SU-DHL-6 (cell line): ENCODE measurements at regions not wholly inside any gene's neighbourhood (a gene's known extent, or its start where the extent isn't known, plus 50 kb on each side); places are given as distances from the start of the nearest gene placed in this dataset.

Experiments used
- H2AFZ ChIP-seq: fragments of 200-600 bp; sonication (generic); 2 replicates; pipeline ENCODE4 v1.6.1; 2014; ENCODE audit warnings: low read depth, mild to moderate bottlenecking, moderate library complexity, mixed read lengths, antibody characterized with exemption, low read length; ENCODE audit not compliant: severe bottlenecking
- H3F3A ChIP-seq: fragments of 200-600 bp; shearing (Covaris generic); 2 replicates; pipeline ENCODE4 v1.6.0; 2016; ENCODE audit warnings: antibody characterized with exemption, mild to moderate bottlenecking; ENCODE audit not compliant: insufficient read depth
- H3K27ac ChIP-seq: fragments of 200-600 bp; sonication (generic); 2 replicates; pipeline ENCODE4 v1.5.1; 2016; ENCODE audit warnings: low read depth, mild to moderate bottlenecking, low read length, moderate library complexity, mixed read lengths
- H3K27me3 ChIP-seq: fragments of 200-600 bp; sonication (generic), shearing (Covaris generic); 2 replicates; pipeline ENCODE4 v1.6.0; 2014; ENCODE audit warnings: mild to moderate bottlenecking, low read length
- H3K36me3 ChIP-seq: fragments of 200-600 bp; sonication (generic); 2 replicates; pipeline ENCODE4 v1.6.1; 2014; ENCODE audit warnings: mild to moderate bottlenecking, low read length, mixed read lengths
- H3K4me2 ChIP-seq: fragments of 300-600, 200-600 bp; shearing (Covaris generic), sonication (generic); 2 replicates; pipeline ENCODE4 v1.6.0; 2014; ENCODE audit warnings: low read length, low read depth, mild to moderate bottlenecking; ENCODE audit not compliant: poor library complexity, severe bottlenecking
- H3K4me3 ChIP-seq: fragments of 200-600 bp; sonication (generic); 2 replicates; pipeline ENCODE4 v1.5.1; 2014; ENCODE audit warnings: antibody characterized with exemption, low read length, mild to moderate bottlenecking, mixed read lengths; ENCODE audit not compliant: insufficient read depth, poor library complexity, severe bottlenecking
- H3K79me2 ChIP-seq: fragments of 200-600 bp; sonication (generic); 2 replicates; pipeline ENCODE4 v1.6.1; 2014; ENCODE audit warnings: mild to moderate bottlenecking, low read length, moderate library complexity; ENCODE audit not compliant: insufficient read depth
- H3K9ac ChIP-seq: fragments of 200-600 bp; sonication (generic); 2 replicates; pipeline ENCODE4 v1.7.0; 2014; ENCODE audit warnings: mild to moderate bottlenecking, low read length
- H3K9me2 ChIP-seq: fragments of 200-600 bp; sonication (generic); replicated peaks from 2 replicates; pipeline ENCODE4 v1.6.1; 2014; ENCODE audit warnings: low read length; ENCODE audit not compliant: insufficient read depth
- H3K9me3 ChIP-seq: fragments of 200-600 bp; sonication (generic); 2 replicates; pipeline ENCODE4 v1.6.1; 2014; ENCODE audit warnings: low read length, mixed read lengths; ENCODE audit not compliant: insufficient read depth
- H4K20me1 ChIP-seq: fragments of 200-600 bp; sonication (generic); 2 replicates; pipeline ENCODE4 v1.6.1; 2014; ENCODE audit warnings: low read depth, mild to moderate bottlenecking, antibody characterized with exemption, low read length, moderate library complexity, mixed read lengths
- CTCF ChIP-seq: fragments of 200-600 bp; sonication (generic); IDR thresholded peaks from one replicate; pipeline ENCODE4 v1.5.1; 2017; ENCODE audit warnings: antibody characterized with exemption, mild to moderate bottlenecking, low read length, moderate library complexity; ENCODE audit not compliant: insufficient read depth, poor library complexity, severe bottlenecking
- EZH2phosphoT487 ChIP-seq: fragments of 200-600 bp; sonication (generic), shearing (Covaris generic); conservative IDR thresholded peaks from 2 replicates; pipeline ENCODE4 v1.6.1; 2018; ENCODE audit warnings: mild to moderate bottlenecking, antibody characterized with exemption, low read length, moderate library complexity, mixed read lengths

GRCh38 chr20:40960101-40960500 is 68.5 kb upstream of the TOP1 start:
- H4K20me1 ChIP-seq, result no peaks in the 10 kb centered on the region
- no peaks in the 10 kb centered on the region for H3K9me3 ChIP-seq
- TF ChIP-seq EZH2phosphoT487, result no peak
- TF ChIP-seq CTCF, result no peak
- H3K4me3 ChIP-seq, result no peak overlapping the region
- no peaks in the 10 kb centered on the region for H3F3A ChIP-seq
- no peak overlapping the region for H3K9ac ChIP-seq
- no peak overlapping the region for H2AFZ ChIP-seq
- H3K9me2 ChIP-seq, result no peaks in the 10 kb centered on the region
- no peak overlapping the region for H3K27ac ChIP-seq
- no peaks in the 10 kb centered on the region for H3K36me3 ChIP-seq
- H3K79me2 ChIP-seq, result no peaks in the 10 kb centered on the region
- no peak overlapping the region for H3K4me2 ChIP-seq
- H3K27me3 ChIP-seq, result no peaks in the 10 kb centered on the region

GRCh38 chr20:40960521-40960956 is 68.1 kb upstream of the TOP1 start:
- H3K4me3 ChIP-seq, result no peak overlapping the region
- H3K9me3 ChIP-seq, result no peaks in the 10 kb centered on the region
- H3K9ac ChIP-seq, result no peak overlapping the region
- H3F3A ChIP-seq, result no peaks in the 10 kb centered on the region
- no peak for TF ChIP-seq CTCF
- TF ChIP-seq EZH2phosphoT487, result no peak
- H3K4me2 ChIP-seq, result no peak overlapping the region
- no peaks in the 10 kb centered on the region for H4K20me1 ChIP-seq
- no peaks in the 10 kb centered on the region for H3K79me2 ChIP-seq
- H3K27me3 ChIP-seq, result no peaks in the 10 kb centered on the region
- no peak overlapping the region for H3K27ac ChIP-seq
- no peaks in the 10 kb centered on the region for H3K36me3 ChIP-seq
- no peaks in the 10 kb centered on the region for H3K9me2 ChIP-seq
- no peak overlapping the region for H2AFZ ChIP-seq

- H3K9me2 ChIP-seq, result no peaks in the 10 kb centered on the region
- H2AFZ ChIP-seq, result no peak overlapping the region
- H3F3A ChIP-seq, result no peaks in the 10 kb centered on the region
- H3K79me2 ChIP-seq, result no peaks in the 10 kb centered on the region
- no peak overlapping the region for H3K4me3 ChIP-seq
- TF ChIP-seq EZH2phosphoT487 (no peak), CTCF (no peak)
- H3K9me3 ChIP-seq, result no peaks in the 10 kb centered on the region
- no peaks in the 10 kb centered on the region for H3K36me3 ChIP-seq
- no peak overlapping the region for H3K27ac ChIP-seq
- H3K9ac ChIP-seq, result no peak overlapping the region
- H3K27me3 ChIP-seq, result no peaks in the 10 kb centered on the region
- H3K4me2 ChIP-seq, result no peak overlapping the region
- no peaks in the 10 kb centered on the region for H4K20me1 ChIP-seq
These were observed 67.4 kb upstream of the TOP1 start for GRCh38 chr20:40961176-40961575.
